Lung (tissue), 11 donors: ENCODE measurements at regions not wholly inside any gene's neighbourhood (a gene's known extent, or its start where the extent isn't known, plus 50 kb on each side); places are given as distances from the start of the nearest gene placed in this dataset.

Experiments used
- ATAC-seq: fragments of 200-7000 bp; cut with Tn5 transposase; one replicate; pipeline ENCODE4 v1.9.1; 2020; ENCODE audit warnings: moderate number of reproducible peaks; ENCODE audit not compliant: insufficient read depth, low FRiP score
- DNase-seq, 3 donors: peaks; one replicate each; pipeline ENCODE4 v3.0.0-alpha.2; 2013 to 2017
- H3K27ac ChIP-seq, 2 donors: one replicate each; pipeline ENCODE4 v1.5.1; 2013; ENCODE audit warnings: mild to moderate bottlenecking in 2 of 2, moderate library complexity in 2 of 2, control low read depth in 1 of 2, inconsistent platforms in 1 of 2, low read depth in 1 of 2, low read length in 1 of 2
- H3K27me3 ChIP-seq, 3 donors: one replicate each; pipeline ENCODE4 v1.5.1; 2013; ENCODE audit warnings: low read length in 2 of 3; ENCODE audit not compliant: control insufficient read depth in 3 of 3, insufficient read depth in 3 of 3
- H3K36me3 ChIP-seq, 4 donors: one replicate each; pipeline ENCODE4 v1.5.1; 2013; ENCODE audit warnings: low read length in 4 of 4, mild to moderate bottlenecking in 1 of 4, moderate library complexity in 1 of 4; ENCODE audit not compliant: control insufficient read depth in 4 of 4, insufficient read depth in 4 of 4
- H3K4me1 ChIP-seq, 5 donors: one replicate each; pipeline ENCODE4 v1.5.1; 2013; ENCODE audit warnings: low read length in 5 of 5, mild to moderate bottlenecking in 2 of 5, moderate library complexity in 1 of 5; ENCODE audit not compliant: control insufficient read depth in 5 of 5, insufficient read depth in 5 of 5
- H3K4me3 ChIP-seq: one replicate; pipeline ENCODE4 v1.5.1; 2013; ENCODE audit warnings: mild to moderate bottlenecking, control low read depth, moderate library complexity
- H3K9ac ChIP-seq, 2 donors: one replicate each; pipeline ENCODE4 v1.5.1; 2013; ENCODE audit warnings: low read length in 2 of 2, control low read depth in 1 of 2; ENCODE audit not compliant: insufficient read depth in 1 of 2
- H3K9me3 ChIP-seq, 4 donors: one replicate each; pipeline ENCODE4 v1.5.1; 2013; ENCODE audit warnings: low read length in 3 of 4, mild to moderate bottlenecking in 1 of 4, moderate library complexity in 1 of 4; ENCODE audit not compliant: control insufficient read depth in 4 of 4, insufficient read depth in 3 of 4
- CTCF ChIP-seq: IDR thresholded peaks from 2 replicates; pipeline ENCODE4 v1.5.1; 2012; ENCODE audit warnings: mild to moderate bottlenecking; ENCODE audit errors: control extremely low read depth, extremely low read depth
- WGBS, 2 donors: extraction: QIAGEN DNeasy Blood & Tissue Kit; methylation state at CpG; one replicate each; pipeline ENCODE4 v1.1.7; 2013; 5-methylcytosine and 5-hydroxymethylcytosine counted together
- donor health status: control.
- donor health status: control.
- donor health status: Bipolar disorder and iron deficiency.
- donor health status: healthy.
- donor health status: DM: yes; HTN: yes; CAD: no.

- no peak overlapping the region for H3K9ac ChIP-seq
- peaks cover 0 to 7% (median 0%) of the 10 kb centered on the region in 4 donors for H3K9me3 ChIP-seq
- DNase-seq = no peak
- no peak for ATAC-seq
- no peak for TF ChIP-seq CTCF
- no peaks in the 10 kb centered on the region for H3K27me3 ChIP-seq
- no peak overlapping the region for H3K27ac ChIP-seq
- H3K4me1 ChIP-seq = no peaks in the 10 kb centered on the region
- 40 to 42% methylated on average over 2 of the region's 2 CpGs for WGBS, 2 donors
- H3K4me3 ChIP-seq = no peak overlapping the region
- no peaks in the 10 kb centered on the region for H3K36me3 ChIP-seq
These were observed 1072.6 kb upstream of the COX7C start for GRCh38 chr5:85545129-85545528.

- H3K4me1 ChIP-seq = no peaks in the 10 kb centered on the region
- ATAC-seq = no peak
- no peak overlapping the region for H3K27ac ChIP-seq
- TF ChIP-seq CTCF = no peak
- H3K4me3 ChIP-seq = no peak overlapping the region
- H3K9ac ChIP-seq = no peak overlapping the region
- peaks cover 0 to 12% (median 1%) of the 10 kb centered on the region in 4 donors for H3K9me3 ChIP-seq
- H3K27me3 ChIP-seq = no peaks in the 10 kb centered on the region
- no peak for DNase-seq
- no peaks in the 10 kb centered on the region for H3K36me3 ChIP-seq
- WGBS, 2 donors = 90 to 96% methylated on average over 10 of the region's 10 CpGs
These were observed 1068.5 kb upstream of the COX7C start for GRCh38 chr5:85549229-85549628.

- 91 to 95% methylated on average over 24 of the region's 24 CpGs for WGBS, 2 donors
- Histone ChIP-seq H3K4me3 (no peak overlapping the region), H3K36me3 (no peaks in the 10 kb centered on the region), H3K27me3 (no peaks in the 10 kb centered on the region), H3K9ac (no peak overlapping the region), H3K27ac (no peak overlapping the region), H3K4me1 (no peaks in the 10 kb centered on the region), H3K9me3 (peaks cover 0 to 12% (median 1%) of the 10 kb centered on the region in 4 donors)
- TF ChIP-seq CTCF = no peak
- DNase-seq (no peak), ATAC-seq (no peak)
These were observed 1067.7 kb upstream of the COX7C start for GRCh38 chr5:85549836-85550599.

GRCh38 chr5:85556464-85556863 is 1061.3 kb upstream of the COX7C start:
- Histone ChIP-seq H3K4me3 (no peak overlapping the region), H3K36me3 (no peaks in the 10 kb centered on the region), H3K27ac (no peak overlapping the region), H3K9me3 (peaks cover 0 to 8% (median 7%) of the 10 kb centered on the region in 4 donors), H3K4me1 (no peaks in the 10 kb centered on the region), H3K27me3 (no peaks in the 10 kb centered on the region), H3K9ac (no peak overlapping the region)
- DNase-seq = no peak
- ATAC-seq = no peak
- WGBS, 2 donors = 95 to 98% methylated on average over 3 of the region's 3 CpGs
- no peak for TF ChIP-seq CTCF
